ENCODE measurements at regions not wholly inside any gene's neighbourhood (a gene's known extent, or its start where the extent isn't known, plus 50 kb on each side); places are given as distances from the start of the nearest gene placed in this dataset.

DNA sequence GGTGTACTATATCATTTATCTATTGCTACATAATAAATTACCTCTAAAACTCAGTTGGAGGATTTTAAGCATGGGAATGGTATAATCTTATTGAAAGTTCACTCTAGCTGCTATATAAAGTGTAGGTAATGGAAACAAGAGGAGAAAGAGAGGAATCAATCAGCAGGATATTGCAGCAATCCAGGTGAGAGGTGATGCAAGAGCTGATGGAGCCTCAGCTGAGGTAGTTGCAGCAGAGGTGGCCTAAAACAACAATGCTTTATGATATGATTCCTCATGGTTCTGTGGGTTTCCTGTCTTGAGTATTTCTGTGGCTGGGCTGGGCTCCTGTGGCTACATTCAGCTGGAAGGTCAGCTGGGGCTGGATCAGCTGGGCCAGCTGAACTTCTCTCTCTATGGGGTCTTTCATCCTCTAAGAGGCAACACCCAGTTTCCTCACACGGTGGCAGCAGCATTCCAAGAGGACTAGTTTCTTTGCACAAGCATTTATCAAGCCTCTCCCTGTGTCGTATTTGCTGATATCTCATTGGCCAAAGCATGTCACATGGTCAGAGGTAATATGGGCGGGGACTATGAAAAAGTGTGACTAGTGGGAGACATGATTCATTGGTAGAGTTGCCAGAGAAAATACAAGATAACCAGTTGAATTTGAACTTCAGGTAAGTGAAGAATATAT lies 135.4 kb upstream of the LARGE1 start:
- peak; percentile 82 for DNase-seq (ENCODE audit: low spot score)

DNA sequence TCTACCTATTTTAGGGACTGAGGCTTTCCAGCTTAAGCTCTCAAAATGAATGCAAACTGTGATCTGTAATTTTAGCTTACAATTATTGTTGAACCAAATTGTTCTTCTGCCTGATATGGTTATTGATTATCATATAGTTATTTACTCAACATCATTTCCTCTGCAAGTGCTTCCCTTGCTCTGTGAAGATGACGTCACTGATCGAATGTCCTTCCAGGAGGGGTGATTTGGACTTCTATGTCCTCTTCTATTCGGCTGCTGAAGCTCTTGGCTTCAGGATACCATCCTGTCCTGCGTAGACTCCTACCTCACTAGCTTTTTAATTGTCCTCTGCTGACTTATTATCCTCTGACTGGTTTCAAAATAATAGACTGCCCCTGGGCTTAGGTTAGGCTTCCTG lies 137.4 kb upstream of the LARGE1 start:
- no peak for DNase-seq (ENCODE audit: low spot score)

DNA sequence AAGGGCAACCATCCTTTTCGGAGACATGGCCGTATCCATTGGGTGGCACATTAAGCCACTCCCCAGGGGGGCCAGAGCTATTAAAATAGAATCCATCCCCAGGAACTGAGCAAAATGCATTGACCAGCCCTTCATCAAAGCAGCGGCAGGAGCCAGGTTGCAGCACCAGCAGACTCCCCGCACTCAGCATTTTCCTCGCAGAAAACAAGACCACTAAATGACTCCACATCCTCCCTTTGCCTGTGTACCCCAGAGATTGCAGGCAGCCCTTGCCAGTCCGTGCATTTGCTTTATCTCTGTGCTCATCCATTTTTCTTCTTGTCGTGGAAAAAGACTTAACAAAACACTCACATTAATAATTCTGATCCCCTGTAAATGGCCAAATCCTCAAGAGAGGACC lies 144.4 kb upstream of the LARGE1 start:
- no peak for DNase-seq (ENCODE audit: low spot score)

DNA sequence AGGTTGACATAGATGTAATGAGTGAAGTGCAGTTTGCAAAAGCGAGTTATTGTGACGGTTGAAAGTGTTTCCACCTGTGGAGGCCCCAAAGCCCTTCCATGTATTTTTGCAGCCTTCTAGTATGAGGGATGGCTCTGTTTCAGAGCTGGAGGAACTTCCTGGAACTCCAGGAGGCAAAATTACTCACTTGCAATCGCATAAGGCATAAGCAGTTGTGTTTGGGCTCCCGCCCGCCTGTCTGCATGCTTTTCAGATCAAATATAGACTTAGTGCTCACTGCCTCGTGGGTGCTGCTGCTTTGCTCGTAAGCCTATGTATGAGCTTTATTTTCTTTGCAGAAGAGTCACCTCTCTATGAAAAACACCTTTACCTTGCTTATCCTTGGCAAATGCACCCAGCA lies 146.8 kb upstream of the LARGE1 start:
- DNase-seq (ENCODE audit: low spot score) = no peak

DNA sequence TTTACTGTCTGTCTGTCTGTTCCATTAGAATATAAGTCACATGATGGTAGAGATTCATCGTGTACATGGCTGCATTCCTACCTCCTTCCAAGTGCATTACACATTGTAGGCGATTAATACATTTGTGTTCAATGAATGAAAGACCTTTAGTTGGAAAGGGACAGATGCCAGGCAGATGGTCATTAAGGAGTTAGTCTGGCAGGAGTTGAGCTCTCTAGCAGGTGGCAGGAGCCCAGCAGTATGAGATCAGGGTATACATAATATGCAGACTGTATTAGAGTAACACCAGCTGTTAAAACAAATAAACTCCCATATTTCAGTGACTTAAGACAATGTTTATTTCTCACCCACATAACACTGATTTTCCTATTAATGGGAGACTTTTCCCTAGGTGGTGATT lies 147.7 kb upstream of the LARGE1 start:
- DNase-seq (ENCODE audit: low spot score) = no peak

DNA sequence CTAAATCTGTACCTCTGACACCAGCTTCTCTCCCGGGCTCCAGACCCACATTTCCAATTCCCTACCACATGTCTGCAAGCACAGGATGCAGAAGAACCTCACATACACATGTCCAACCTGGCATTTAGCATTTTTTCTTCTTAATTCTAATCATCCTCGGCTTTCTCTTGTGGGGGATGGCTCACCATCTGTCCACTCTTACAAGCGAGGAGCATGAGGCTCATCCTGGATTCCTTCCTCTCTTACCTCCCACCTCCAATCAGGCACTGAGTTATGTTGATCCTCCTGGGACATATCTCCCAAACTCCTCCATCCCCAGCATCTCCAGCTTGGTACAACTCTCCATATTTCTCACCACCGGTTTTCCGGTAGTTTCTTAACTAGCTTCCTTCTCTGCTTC lies 149.8 kb upstream of the LARGE1 start:
- DNase-seq (ENCODE audit: low spot score) = no peak

DNA sequence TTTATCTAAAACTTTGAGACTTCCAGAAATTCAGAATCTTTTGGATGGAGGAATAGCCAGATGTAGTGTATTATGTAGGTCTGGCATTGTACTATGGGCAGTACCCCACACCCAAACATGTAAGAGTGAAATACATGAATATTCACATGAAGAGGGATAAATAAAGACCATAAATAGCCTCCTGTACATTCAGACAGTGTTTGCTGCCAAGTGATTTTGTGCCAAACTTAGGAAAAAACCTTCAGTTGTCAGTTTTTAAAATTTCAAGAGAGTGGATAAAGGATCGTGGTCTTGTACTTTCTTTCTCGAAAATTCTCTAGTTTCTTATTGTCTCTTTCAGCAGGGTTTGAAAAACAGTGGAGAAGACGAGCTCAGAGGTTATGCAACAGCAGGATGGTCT lies 150.3 kb upstream of the LARGE1 start:
- no peak for DNase-seq (ENCODE audit: low spot score)

DNA sequence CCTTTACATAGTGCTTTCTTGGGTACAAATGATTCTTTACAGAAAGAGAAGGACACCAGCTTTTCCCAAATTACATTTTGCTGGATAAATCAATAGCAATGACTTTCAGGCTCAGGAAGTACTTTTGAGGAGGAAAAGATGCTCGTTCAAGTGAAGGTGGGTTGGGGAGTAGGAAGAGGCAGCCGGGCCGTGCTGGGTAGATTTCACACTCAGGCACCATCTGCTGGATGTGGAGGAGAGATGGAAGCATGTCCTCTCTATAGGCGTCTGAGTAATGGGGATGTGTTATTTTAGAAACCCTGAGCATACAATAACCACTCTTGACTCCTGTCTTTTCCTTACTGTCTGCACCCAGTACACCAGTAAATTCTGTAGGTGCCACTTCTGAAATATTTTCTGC lies 152.3 kb upstream of the LARGE1 start:
- no peak for DNase-seq (ENCODE audit: low spot score)

DNA sequence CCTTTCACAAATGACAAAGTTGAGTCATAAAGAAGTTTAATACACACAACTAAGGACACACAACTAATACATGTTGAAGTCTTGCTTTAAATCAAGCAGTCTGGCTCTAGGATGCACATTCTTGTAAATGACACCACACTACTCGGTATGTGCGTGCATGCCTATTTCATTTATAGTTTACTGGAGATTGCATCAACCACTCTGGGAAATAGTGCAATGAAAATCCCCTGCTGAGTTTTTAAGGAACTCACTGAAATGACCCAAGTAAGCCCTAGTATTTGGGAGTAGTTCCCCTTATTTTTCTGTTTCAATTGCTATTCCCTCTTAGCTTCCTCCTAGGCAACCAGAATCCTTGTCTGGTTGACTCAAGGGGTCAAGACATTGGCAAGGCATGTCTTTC lies 160.2 kb upstream of the LARGE1 start:
- no peak for DNase-seq (ENCODE audit: low spot score)

DNA sequence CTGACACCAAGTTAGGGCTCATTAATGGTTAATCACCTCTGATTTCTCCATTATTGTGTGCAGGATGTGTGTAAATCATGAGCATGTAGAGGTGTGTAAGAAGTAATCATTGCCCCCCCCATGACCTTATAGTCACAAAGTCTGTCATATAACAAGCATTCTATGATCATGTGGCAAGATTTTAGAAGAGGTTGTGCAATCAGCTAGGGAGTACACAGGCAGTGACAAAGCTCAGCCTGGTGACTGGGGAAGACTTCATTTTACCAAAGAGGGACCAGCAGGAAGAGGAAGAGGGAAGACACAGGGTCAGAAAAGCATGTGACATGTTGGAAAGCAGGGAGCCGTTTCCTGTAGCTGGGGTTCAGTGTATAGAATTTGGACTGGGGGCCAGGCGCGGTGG lies 176.5 kb upstream of the LARGE1 start:
- DNase-seq (ENCODE audit: low spot score) = no peak

DNA sequence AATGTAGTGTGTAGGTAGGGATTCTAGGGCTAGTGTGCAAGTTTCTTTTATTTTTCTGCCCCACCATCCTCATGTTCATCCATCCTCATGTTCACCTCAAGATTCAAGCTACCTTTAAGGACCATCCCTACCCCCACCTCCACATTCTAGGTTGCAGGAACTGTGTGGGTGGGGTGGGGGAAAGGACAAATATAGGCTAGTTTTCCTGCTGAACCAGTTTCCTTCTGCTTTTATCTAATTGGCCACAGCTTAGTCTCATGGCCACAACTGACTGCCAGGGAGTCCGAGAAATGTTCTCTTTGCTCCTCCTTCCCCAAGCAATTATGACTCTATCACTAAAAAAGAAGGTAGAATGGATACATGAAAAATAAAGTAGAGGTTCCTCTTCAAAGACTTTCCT lies 179.0 kb upstream of the LARGE1 start:
- no peak for DNase-seq (ENCODE audit: low spot score)

DNA sequence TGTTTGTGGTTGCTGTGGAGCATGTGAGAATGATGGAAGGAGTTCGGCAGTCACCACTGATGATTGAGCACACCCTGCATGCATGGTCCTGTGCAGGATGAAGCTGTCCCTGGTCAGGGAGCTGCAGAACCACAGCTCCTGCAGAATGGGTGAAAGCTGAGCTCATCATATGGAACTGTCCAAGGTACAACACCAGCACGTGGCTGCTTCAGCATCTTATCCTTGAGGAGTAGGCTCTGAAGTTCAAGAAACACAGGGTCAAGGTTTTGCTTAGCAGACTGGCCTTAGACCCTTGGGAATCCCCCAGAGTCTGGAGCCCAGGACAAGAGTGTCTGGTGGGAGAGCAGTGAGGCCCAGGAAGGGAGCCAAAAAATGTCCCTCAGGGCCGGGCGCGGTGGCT lies 182.4 kb upstream of the LARGE1 start:
- no peak for DNase-seq (ENCODE audit: low spot score)

DNA sequence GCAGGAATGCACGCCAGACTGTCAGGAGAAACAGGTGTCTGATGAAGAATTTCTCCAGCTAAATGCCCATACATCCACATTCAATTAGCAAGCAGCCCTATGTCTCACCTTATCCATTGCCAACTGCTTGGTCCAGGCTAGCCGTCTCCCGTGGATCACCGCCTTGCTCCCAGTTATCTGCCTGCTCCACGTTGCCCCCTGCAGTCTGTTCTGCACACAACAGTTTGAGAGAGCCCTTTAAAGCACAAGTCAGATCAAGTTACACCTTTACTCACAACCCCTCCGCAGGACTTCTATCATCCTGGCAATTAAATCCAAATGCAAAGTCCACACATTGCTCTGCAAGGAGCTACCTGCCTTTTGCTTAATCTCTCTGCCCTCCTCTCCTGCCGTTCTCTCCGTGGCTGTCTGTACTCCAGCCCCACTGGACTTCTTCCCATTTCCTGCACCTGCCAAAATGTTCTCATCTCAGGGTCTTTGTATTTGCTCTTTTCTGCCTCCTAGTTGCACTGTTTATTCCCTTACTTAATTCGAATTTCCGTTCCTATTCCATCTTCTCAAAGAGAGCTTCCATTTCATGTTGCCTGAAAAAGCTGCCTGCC lies 185.3 kb upstream of the LARGE1 start:
- DNase-seq (ENCODE audit: low spot score) = peak; percentile 55

DNA sequence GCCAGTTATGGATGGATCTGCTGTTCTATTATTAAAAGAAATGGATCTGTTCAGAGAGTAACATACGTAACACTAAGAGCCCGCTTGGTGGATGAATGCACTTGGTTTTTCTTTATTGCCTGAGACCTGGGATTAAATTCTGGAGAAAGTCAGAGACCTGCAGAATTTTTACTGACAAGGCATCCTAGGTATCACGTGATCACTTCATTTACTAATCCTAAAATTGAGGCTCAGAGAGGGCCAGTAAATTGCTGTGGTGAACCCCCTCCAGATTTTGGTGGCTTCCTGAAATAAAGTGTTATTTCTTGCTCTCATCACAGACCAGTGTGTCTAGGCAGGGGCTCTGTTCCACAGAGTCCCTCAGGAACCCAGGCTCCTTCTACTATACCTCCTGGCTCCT lies 187.9 kb upstream of the LARGE1 start:
- no peak for DNase-seq (ENCODE audit: low spot score)

DNA sequence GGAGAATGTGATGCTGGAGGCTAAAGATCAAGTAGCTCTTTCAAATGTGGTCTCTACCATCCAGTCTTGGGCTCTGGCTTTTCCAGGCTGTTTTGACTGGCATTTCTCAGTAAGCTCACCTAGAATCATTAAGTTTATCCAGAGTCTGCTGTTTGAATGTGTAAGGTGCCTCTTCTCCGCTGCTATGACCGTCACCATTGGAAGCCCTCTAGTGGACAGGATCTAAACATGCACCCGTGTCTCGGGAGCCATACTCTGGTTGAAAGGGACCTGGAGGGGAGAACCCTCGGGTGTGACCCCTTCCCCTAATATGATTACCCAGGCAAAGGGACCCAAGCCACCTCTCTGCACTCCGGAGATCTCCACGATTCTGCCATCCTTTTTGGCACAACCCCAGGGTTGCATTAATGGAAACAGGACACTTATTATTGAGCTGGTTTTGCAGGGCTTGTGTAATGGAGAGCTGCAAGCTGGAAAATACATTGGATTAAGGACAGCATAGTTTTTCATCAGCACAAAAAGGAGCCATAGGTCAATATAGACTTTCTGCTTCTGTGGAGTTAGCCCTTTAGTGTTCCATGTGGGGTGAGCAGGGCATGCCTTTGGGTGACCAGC lies 191.0 kb upstream of the LARGE1 start:
- peak; percentile 63 for DNase-seq (ENCODE audit: low spot score)

DNA sequence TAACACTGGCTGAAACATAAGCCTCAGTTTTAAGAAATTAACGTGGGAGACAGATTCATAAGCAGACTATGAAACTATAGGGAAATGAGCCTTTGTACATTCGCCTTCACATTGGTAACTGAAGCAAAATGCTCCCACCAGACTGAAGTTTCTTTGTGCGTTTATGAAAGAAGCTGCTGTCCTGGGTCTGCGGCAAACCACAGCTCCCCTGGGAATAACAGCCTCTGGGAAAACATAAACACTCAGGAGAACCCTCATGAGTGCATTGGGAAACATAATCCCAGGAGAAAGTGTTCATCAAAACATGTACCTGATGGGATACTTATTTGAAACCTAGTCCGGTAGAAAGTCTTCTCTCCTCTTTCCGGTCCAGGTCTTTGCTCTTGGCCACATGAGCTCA lies 193.1 kb upstream of the LARGE1 start:
- DNase-seq (ENCODE audit: low spot score) = no peak

DNA sequence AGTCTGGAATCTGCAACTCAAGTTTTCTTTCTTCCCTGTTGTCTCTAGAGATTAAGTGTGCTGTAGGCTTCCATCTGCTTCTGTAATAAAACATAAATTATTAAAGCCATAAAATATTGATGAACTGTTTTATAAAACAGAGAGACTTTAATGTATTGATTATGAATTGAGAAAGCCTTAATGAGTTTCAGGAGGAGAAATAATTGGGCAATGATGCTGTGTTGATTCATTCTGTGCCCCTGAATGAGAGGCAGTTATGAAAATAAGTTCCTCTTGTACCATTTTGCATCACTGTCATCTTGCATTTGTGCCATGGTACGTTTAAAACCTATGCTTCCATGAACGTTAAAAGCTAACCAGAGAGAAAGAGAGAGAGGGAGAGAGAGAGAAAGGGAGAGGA lies 194.1 kb upstream of the LARGE1 start:
- DNase-seq (ENCODE audit: low spot score) = no peak

DNA sequence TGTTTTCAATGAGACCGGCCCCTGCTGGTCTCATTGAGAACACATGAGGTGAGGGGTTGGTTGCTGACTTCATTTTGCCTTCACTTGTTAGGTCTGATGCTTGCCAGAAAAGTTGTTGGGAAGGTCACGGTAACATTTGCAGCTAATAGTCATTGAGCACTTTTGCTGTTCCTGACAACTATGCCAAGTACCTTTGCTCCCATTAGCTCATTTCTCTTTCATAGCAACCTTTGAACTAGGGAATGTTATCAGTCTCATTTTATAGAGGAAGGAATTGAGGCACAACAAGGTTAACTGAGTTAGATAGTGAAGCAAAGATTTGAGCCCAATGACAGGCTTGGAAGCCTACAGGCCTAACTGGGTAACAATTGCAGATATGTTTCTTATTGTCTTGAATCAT lies 195.4 kb upstream of the LARGE1 start:
- no peak for DNase-seq (ENCODE audit: low spot score)

DNA sequence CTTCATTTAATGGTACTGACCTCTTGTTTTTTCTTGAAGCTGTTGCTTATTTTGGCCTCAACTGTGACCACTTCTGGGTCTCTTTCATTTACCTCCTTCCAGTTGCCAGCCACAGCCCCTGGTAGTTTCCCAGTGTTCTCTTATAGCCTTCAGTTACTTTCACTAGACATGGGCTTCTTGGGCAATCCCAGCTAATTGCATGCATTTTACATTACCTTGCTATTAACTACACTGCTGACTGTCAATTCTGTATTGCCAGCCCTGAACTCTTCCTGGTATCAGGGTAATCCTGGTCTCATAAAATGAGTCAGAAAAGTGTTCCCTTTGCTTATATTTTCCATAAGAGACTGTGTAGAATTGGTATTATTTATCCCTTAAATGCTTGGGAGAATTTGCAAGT lies 195.8 kb upstream of the LARGE1 start:
- no peak for DNase-seq (ENCODE audit: low spot score)

DNA sequence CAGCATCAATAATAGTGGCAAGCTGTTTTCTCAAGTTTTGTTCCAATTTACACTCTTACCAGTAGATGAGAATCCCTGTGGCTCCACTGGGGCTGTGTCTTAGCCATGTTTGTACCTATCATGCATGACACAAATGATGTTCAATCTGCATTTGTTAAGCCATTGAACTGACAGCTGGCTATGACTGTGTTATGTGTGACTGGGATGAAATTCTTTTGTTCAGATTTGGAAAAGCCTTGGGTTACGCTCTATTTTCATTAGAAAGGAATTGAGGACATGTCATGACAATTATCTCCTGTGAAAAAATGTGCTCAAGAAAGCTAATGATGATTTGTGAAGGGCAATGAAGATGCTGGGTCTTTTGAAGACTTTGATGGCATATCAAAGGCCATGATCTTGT lies 201.8 kb upstream of the LARGE1 start:
- DNase-seq (ENCODE audit: low spot score) = no peak

DNA sequence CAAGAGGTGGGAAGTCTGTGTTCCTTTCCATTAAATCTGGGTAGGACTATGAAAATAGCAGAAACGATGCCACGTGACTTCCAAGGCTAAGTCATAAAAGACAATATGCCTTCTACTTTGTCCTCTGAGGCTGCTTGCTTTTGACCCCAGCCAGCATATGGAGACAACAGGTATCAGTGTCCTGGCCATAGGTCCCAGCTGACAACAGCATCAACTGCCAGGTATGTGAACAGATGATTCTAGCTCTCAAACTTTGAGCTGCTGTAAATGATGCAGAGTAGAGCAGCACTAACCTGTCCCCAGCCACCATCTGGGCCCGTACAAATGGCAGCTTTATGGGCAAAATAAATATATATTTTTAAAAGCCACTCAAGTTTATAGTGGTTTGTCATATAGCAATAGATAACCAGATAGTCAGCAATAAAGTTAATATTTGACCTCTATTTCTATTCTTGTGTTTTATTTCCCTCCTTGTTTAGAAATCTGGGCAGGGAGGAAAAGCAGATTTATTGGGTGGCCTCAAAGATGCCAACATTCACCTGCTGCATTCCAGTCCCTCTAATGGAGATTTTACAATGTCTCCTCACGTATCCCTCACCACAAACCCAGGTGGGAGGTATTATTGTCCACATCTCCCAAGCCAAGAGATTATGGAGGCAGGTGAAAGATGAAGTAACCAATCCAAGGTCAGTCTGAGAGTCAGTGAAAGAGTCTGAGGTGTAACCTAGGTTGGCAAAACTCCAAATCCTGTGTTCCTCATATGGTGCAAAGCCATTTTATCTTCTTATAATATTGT lies 209.6 kb upstream of the LARGE1 start:
- no peak for DNase-seq (ENCODE audit: low spot score)

DNA sequence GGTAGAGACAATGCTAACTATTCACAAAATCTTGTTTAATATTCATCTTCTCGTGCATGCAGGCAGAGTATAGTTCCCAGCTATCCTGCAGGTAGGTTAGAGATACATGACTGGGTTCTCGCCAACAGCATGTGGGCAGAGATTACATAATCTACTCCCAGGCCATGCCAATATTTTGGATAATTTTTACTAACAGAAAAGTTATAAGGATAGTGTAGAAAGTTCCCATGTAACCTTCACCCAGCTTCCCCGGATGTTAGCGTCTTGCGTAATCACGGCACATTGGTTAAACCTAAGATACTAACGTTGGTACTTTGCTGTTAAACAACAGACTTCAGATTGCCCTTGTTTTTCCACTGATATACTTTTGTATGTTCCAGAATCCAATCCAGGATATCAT lies 215.5 kb upstream of the LARGE1 start:
- DNase-seq (ENCODE audit: low spot score) = no peak

DNA sequence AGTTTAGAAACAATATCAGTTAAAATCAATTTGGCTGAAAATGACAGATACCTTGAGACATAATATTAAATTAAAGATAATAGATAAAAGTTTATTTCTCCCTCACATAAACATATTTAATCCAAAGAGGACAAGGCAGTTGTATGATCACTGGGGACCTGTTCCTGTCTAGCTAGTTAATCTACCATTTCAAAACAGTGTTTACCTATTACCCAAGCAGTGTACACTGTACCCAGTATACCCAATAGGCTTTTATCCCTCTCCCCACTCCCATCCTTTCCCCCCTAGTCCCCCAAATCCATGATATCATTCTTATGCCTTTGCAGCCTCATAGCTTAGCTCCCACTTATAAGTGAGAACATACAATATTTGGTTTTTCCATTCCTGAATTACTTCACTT lies 229.7 kb upstream of the LARGE1 start:
- no peak for DNase-seq (ENCODE audit: low spot score)
